Smooth muscle cell (in vitro differentiated cells): ENCODE measurements at regions not wholly inside any gene's neighbourhood (a gene's known extent, or its start where the extent isn't known, plus 50 kb on each side); places are given as distances from the start of the nearest gene placed in this dataset.

Experiments
- DNase-seq: peaks from one replicate; lab custom pipeline; 2025; ENCODE audit not compliant: unreplicated experiment; lab: John Stamatoyannopoulos, UW
- H2AFZ ChIP-seq: fragments of 200-600 bp; sonication (generic); 2 replicates; pipeline ENCODE4 v1.6.0; 2016; ENCODE audit warnings: antibody characterized with exemption, low read depth, mild to moderate bottlenecking
- H3F3A ChIP-seq: fragments of 200-600 bp; sonication (generic); 2 replicates; pipeline ENCODE4 v1.6.0; 2017; ENCODE audit warnings: antibody characterized with exemption, low read depth
- H3K27ac ChIP-seq: fragments of 200-600 bp; sonication (generic); 2 replicates; pipeline ENCODE4 v1.5.1; 2016; ENCODE audit warnings: low read depth, mild to moderate bottlenecking
- H3K27me3 ChIP-seq: fragments of 200-600 bp; sonication (generic); 2 replicates; pipeline ENCODE4 v1.6.1; 2016; ENCODE audit warnings: low read depth, mild to moderate bottlenecking
- H3K36me3 ChIP-seq: fragments of 200-600 bp; sonication (generic); 2 replicates; pipeline ENCODE4 v1.5.1; 2016; ENCODE audit warnings: low read depth
- H3K4me1 ChIP-seq: fragments of 200-600 bp; sonication (generic); 2 replicates; pipeline ENCODE4 v1.5.1; 2016; ENCODE audit warnings: low read depth
- H3K4me2 ChIP-seq: fragments of 200-600 bp; sonication (generic); 2 replicates; pipeline ENCODE4 v1.6.0; 2016; ENCODE audit warnings: mild to moderate bottlenecking
- H3K4me3 ChIP-seq: fragments of 200-600 bp; sonication (generic); 2 replicates; pipeline ENCODE4 v1.5.1; 2016; ENCODE audit warnings: mild to moderate bottlenecking
- H3K79me2 ChIP-seq: fragments of 200-600 bp; sonication (generic); 2 replicates; pipeline ENCODE4 v1.6.0; 2016; ENCODE audit warnings: low read depth, mild to moderate bottlenecking
- H3K9ac ChIP-seq: fragments of 200-600 bp; sonication (generic); 2 replicates; pipeline ENCODE4 v1.6.0; 2016; ENCODE audit warnings: low read depth
- H3K9me3 ChIP-seq: fragments of 200-600 bp; sonication (generic); replicated peaks from 2 replicates; pipeline ENCODE4 v1.5.1; 2016; ENCODE audit warnings: low read depth
- H4K20me1 ChIP-seq: fragments of 200-600 bp; sonication (generic); 2 replicates; pipeline ENCODE4 v1.6.0; 2016; ENCODE audit warnings: low read depth
- CTCF ChIP-seq: fragments of 200-600 bp; sonication (generic); IDR thresholded peaks from 2 replicates; pipeline ENCODE4 v1.5.1; 2017; ENCODE audit warnings: borderline replicate concordance, mild to moderate bottlenecking, antibody characterized with exemption; ENCODE audit not compliant: insufficient read depth, poor library complexity, severe bottlenecking
- WGBS: methylation state at CpG from one replicate; pipeline ENCODE4 v1.1.7; 2016; ENCODE audit warnings: low lambda C conversion rate; 5-methylcytosine and 5-hydroxymethylcytosine counted together

DNA sequence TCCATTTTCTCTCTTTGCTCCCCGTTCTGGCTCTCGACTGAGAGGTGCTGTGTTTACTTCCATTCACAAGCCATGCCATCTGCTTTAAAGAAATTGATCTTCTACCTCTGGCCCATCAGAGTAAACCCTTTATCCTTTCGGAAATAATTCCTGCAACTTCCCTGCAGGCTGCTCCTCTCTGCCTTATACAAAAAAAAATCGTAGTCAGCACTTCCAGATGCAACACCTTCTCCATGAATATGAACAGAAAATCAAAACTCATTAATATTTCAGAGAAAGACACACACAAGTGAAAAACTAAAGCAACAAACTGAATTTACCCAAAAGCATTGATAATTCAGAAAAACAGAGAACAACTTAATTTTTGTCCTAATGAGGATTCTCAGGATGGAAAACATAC, 127.6 kb upstream of the FSCB start:
- Histone ChIP-seq H4K20me1 (no peaks in the 10 kb centered on the region), H3F3A (no peaks in the 10 kb centered on the region), H3K4me1 (no peaks in the 10 kb centered on the region), H2AFZ (no peak overlapping the region), H3K4me3 (no peak overlapping the region), H3K9me3 (no peaks in the 10 kb centered on the region), H3K9ac (no peak overlapping the region), H3K27me3 (no peaks in the 10 kb centered on the region), H3K27ac (no peak overlapping the region), H3K36me3 (no peaks in the 10 kb centered on the region), H3K4me2 (no peak overlapping the region), H3K79me2 (no peaks in the 10 kb centered on the region)
- WGBS = 86% methylated on average over 4 of the region's 4 CpGs
- TF ChIP-seq CTCF = no peak
- DNase-seq = no peak

DNA sequence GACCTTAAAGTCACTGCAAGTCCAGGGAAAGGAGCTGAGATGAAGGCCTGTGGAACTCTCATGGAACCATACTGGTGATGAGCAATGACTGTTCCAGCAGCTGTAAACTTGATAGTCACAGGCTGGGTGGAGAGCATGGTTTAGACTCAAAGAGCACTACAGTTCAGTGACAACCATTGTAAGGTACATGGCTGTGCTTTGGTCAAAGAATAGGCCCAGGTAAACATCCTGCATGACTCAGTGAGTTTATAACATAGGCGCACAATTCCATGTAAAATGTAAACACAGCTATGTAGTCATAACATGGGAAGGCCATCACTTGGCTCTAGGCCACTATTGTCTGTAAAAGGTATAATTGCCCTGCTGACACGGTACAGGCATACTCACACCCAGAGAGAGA, 119.3 kb upstream of the FSCB start:
- H3F3A ChIP-seq = no peaks in the 10 kb centered on the region
- H3K36me3 ChIP-seq = no peaks in the 10 kb centered on the region
- H3K4me3 ChIP-seq = no peak overlapping the region
- H3K79me2 ChIP-seq = no peaks in the 10 kb centered on the region
- H3K9ac ChIP-seq = no peak overlapping the region
- H4K20me1 ChIP-seq = no peaks in the 10 kb centered on the region
- H2AFZ ChIP-seq = no peak overlapping the region
- no peak for TF ChIP-seq CTCF
- no peaks in the 10 kb centered on the region for H3K4me1 ChIP-seq
- no peak overlapping the region for H3K27ac ChIP-seq
- no peak overlapping the region for H3K4me2 ChIP-seq
- WGBS = 95% methylated on average over 2 of the region's 2 CpGs
- H3K9me3 ChIP-seq = no peaks in the 10 kb centered on the region
- no peak for DNase-seq
- no peaks in the 10 kb centered on the region for H3K27me3 ChIP-seq

DNA sequence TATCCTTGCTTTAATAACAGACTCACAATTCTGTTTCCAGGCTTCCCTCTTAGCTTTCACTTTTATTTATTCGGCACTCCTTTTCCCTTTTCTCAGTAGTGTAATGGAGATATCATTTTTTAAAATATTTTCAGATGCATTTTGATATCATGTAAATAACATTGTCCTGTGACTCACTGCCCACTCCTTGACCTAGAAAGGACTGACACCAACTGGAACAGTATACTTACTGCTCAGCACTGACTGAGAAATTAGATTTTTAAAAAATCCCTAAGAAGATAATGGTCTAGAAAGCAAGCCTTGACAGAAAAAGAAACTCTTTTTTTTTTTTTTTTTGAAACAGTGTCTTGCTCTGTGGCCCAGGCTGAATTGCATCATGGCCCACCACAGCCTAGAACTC, 118.0 kb upstream of the FSCB start:
- Histone ChIP-seq H3K4me2 (no peak overlapping the region), H3K36me3 (no peaks in the 10 kb centered on the region), H3K79me2 (no peaks in the 10 kb centered on the region), H3F3A (no peaks in the 10 kb centered on the region), H4K20me1 (no peaks in the 10 kb centered on the region), H3K9me3 (no peaks in the 10 kb centered on the region), H3K9ac (no peak overlapping the region), H3K4me3 (no peak overlapping the region), H2AFZ (peak overlapping the region; percentile 47), H3K4me1 (no peaks in the 10 kb centered on the region), H3K27ac (no peak overlapping the region), H3K27me3 (no peaks in the 10 kb centered on the region)
- no peak for DNase-seq
- TF ChIP-seq CTCF = no peak
- WGBS = 97% methylated on average over 1 of the region's 1 CpG

DNA sequence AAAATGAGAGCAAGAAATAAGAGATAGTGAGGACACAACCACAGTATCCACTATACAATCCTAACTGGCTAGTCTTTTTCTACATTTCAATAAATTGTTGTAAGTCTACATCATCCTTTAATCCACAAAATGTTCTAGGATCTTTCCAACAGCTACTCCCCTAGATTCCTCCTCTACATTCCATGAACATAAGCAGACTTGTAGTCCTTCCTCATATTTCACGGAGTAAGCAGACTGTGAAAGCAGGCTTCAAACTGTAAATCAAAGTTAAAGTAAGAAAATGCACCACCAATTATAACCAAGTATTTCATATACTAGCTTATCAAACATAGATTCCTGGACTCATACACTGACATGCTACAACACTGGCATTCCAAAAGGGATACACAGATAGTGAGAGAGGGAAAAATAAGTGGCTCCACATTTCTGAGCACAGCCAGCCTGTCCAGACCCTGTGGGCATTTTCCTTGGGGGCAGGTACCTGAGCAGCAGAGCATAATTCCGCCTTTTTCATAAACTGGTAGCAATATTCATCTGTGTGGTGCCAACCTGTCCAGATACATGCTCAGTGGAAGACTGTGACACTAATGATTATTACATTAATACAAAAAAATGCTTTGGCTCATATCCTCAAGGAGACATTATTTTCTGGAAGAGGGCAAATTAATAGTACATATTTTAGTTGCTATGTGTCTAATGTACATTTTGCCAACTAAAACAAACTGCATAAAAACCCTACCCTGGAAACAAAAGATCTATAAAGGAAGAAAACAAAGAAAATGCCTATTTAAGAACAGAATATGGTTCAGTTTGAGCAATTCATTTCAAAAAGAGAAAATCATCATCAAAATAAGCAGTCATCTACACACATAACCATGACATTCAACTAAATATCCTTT, 113.3 kb upstream of the FSCB start:
- Histone ChIP-seq H3K4me1 (no peaks in the 10 kb centered on the region), H3K79me2 (no peaks in the 10 kb centered on the region), H3K9me3 (no peaks in the 10 kb centered on the region), H2AFZ (peak overlapping the region; percentile 74), H3K9ac (no peak overlapping the region), H3K27ac (peak overlapping the region; percentile 17), H3K4me3 (no peak overlapping the region), H3K36me3 (no peaks in the 10 kb centered on the region), H4K20me1 (no peaks in the 10 kb centered on the region), H3F3A (no peaks in the 10 kb centered on the region), H3K4me2 (peak overlapping the region; percentile 60), H3K27me3 (no peaks in the 10 kb centered on the region)
- DNase-seq = no peak
- 67% methylated on average over 2 of the region's 2 CpGs for WGBS
- no peak for TF ChIP-seq CTCF
